ENCODE measurements at regions not wholly inside any gene's neighbourhood (a gene's known extent, or its start where the extent isn't known, plus 50 kb on each side); places are given as distances from the start of the nearest gene placed in this dataset.

DNA sequence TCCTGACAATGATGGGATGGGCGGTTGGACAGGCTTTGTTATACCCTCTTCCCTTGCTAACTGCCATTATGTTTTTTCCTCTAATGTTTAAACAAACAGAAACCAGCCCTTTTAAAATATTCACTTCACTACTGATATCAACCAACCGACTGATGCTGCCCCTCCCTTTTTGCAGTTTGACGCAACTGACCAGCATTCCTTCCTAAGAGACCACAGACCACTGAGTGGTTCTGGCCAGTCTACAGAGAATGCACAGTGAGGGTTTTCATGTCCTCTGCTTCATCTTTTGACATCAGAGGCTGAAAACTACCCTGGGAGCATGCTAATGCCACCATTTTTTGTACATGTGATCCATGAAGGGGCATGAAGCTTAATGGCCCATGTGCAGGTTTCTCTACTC, 85.3 kb downstream of the CYP26B1 start:
- no peaks in the 10 kb centered on the region for H3K36me3 ChIP-seq (ENCODE audit: low read length)
- no peaks in the 10 kb centered on the region for H3K27me3 ChIP-seq (ENCODE audit: low read length)
- no peaks in the 10 kb centered on the region for H3F3A ChIP-seq (ENCODE audit: insufficient read depth)
- no peak for TF ChIP-seq EZH2phosphoT487 (conservative IDR thresholded peaks at IDR 0.05; ENCODE audit: low read length)
- TF ChIP-seq, protein P1, sequence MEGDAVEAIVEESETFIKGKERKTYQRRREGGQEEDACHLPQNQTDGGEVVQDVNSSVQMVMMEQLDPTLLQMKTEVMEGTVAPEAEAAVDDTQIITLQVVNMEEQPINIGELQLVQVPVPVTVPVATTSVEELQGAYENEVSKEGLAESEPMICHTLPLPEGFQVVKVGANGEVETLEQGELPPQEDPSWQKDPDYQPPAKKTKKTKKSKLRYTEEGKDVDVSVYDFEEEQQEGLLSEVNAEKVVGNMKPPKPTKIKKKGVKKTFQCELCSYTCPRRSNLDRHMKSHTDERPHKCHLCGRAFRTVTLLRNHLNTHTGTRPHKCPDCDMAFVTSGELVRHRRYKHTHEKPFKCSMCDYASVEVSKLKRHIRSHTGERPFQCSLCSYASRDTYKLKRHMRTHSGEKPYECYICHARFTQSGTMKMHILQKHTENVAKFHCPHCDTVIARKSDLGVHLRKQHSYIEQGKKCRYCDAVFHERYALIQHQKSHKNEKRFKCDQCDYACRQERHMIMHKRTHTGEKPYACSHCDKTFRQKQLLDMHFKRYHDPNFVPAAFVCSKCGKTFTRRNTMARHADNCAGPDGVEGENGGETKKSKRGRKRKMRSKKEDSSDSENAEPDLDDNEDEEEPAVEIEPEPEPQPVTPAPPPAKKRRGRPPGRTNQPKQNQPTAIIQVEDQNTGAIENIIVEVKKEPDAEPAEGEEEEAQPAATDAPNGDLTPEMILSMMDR (IDR thresholded peaks at IDR 0.05; ENCODE audit: insufficient read depth, low read length, poor library complexity, severe bottlenecking), result no peak
- no peaks in the 10 kb centered on the region for H4K20me1 ChIP-seq (ENCODE audit: low read depth, low read length)
- no peak overlapping the region for H3K4me2 ChIP-seq (ENCODE audit: low read depth, low read length, poor library complexity, severe bottlenecking)
- no peak overlapping the region for H3K9ac ChIP-seq (ENCODE audit: low read length)
- no peaks in the 10 kb centered on the region for H3K9me2 ChIP-seq (replicated peaks; ENCODE audit: insufficient read depth, low read length)
- H2AFZ ChIP-seq (ENCODE audit: low read depth, low read length, severe bottlenecking), result no peak overlapping the region
- H3K79me2 ChIP-seq (ENCODE audit: insufficient read depth, low read length), result no peaks in the 10 kb centered on the region
- H3K4me3 ChIP-seq (ENCODE audit: insufficient read depth, low read length, poor library complexity, severe bottlenecking), result no peak overlapping the region
- H3K27ac ChIP-seq (ENCODE audit: low read depth, low read length), result no peak overlapping the region
- no peaks in the 10 kb centered on the region for H3K9me3 ChIP-seq (ENCODE audit: insufficient read depth, low read length)

DNA sequence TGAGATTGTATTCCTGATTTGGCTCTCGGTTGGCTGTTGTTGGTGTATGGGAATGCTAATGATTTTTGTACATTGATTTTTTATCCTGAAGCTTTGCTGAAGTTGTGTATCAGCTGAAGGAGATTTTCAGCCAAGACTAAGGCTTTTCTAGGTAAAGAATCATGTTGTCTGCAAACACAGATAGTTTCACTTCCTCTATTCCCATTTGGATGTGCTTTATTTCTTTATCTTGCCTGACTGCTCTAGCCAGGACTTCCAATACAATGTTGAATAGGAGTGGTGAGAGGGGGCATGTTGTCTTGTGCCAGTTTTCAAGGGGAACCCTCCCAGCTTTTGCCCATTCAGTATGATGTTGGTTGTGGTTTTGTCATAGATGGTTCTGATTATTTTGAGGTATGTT, 90.4 kb downstream of the CYP26B1 start:
- no peak for TF ChIP-seq EZH2phosphoT487 (conservative IDR thresholded peaks at IDR 0.05; ENCODE audit: low read length)
- TF ChIP-seq, protein P1 (IDR thresholded peaks at IDR 0.05; ENCODE audit: insufficient read depth, low read length, poor library complexity, severe bottlenecking), result no peak
- Histone ChIP-seq H2AFZ (ENCODE audit: low read depth, low read length, severe bottlenecking) (no peak overlapping the region), H3K9me3 (ENCODE audit: insufficient read depth, low read length) (no peaks in the 10 kb centered on the region), H3K4me3 (ENCODE audit: insufficient read depth, low read length, poor library complexity, severe bottlenecking) (no peak overlapping the region), H3K27ac (ENCODE audit: low read depth, low read length) (no peak overlapping the region), H4K20me1 (ENCODE audit: low read depth, low read length) (no peaks in the 10 kb centered on the region), H3K9ac (ENCODE audit: low read length) (no peak overlapping the region), H3K27me3 (ENCODE audit: low read length) (no peaks in the 10 kb centered on the region), H3K36me3 (ENCODE audit: low read length) (no peaks in the 10 kb centered on the region), H3K79me2 (ENCODE audit: insufficient read depth, low read length) (no peaks in the 10 kb centered on the region), H3K9me2 (replicated peaks; ENCODE audit: insufficient read depth, low read length) (no peaks in the 10 kb centered on the region), H3F3A (ENCODE audit: insufficient read depth) (no peaks in the 10 kb centered on the region), H3K4me2 (ENCODE audit: low read depth, low read length, poor library complexity, severe bottlenecking) (no peak overlapping the region)

DNA sequence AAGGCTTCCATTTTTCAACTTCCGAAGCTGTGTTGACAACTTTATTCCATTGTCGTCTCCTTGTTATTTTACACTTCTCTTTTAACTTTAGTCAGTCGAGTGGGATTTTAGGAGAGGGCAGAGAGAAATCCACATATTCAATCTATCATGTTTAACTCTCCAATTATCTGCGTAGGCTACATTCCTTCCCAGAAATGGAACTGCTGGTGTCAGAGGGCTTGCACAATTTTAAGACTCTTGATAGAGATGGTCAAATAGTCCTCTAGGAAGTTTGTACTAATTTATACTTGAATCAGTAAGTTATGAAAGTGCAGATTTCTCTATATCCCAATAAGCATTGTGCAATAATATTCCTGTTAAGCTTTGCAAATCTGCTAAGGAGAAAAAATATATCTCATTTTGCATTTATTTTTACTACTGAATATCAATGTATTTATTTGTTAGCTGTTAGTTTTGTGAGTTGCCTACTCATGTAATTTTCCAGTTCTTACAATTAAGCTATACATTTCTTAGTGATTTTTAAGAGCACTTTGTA, 95.6 kb downstream of the CYP26B1 start:
- Histone ChIP-seq H3K27ac (ENCODE audit: low read depth, low read length) (no peak overlapping the region), H2AFZ (ENCODE audit: low read depth, low read length, severe bottlenecking) (no peak overlapping the region)

More for the DNA sequence above, 95.6 kb downstream of the CYP26B1 start:
- Histone ChIP-seq H3K27me3 (ENCODE audit: low read length) (no peaks in the 10 kb centered on the region), H3K4me3 (ENCODE audit: insufficient read depth, low read length, poor library complexity, severe bottlenecking) (no peak overlapping the region), H3K9me3 (ENCODE audit: insufficient read depth, low read length) (no peaks in the 10 kb centered on the region), H3K9ac (ENCODE audit: low read length) (no peak overlapping the region), H4K20me1 (ENCODE audit: low read depth, low read length) (no peaks in the 10 kb centered on the region), H3K36me3 (ENCODE audit: low read length) (no peaks in the 10 kb centered on the region), H3F3A (ENCODE audit: insufficient read depth) (no peaks in the 10 kb centered on the region), H3K9me2 (replicated peaks; ENCODE audit: insufficient read depth, low read length) (no peaks in the 10 kb centered on the region), H3K4me2 (ENCODE audit: low read depth, low read length, poor library complexity, severe bottlenecking) (no peak overlapping the region), H3K79me2 (ENCODE audit: insufficient read depth, low read length) (no peaks in the 10 kb centered on the region)
- TF ChIP-seq, protein P1 (IDR thresholded peaks at IDR 0.05; ENCODE audit: insufficient read depth, low read length, poor library complexity, severe bottlenecking), result no peak
